ENCODE measurements at regions not wholly inside any gene's neighbourhood (a gene's known extent, or its start where the extent isn't known, plus 50 kb on each side); places are given as distances from the start of the nearest gene placed in this dataset.

DNA sequence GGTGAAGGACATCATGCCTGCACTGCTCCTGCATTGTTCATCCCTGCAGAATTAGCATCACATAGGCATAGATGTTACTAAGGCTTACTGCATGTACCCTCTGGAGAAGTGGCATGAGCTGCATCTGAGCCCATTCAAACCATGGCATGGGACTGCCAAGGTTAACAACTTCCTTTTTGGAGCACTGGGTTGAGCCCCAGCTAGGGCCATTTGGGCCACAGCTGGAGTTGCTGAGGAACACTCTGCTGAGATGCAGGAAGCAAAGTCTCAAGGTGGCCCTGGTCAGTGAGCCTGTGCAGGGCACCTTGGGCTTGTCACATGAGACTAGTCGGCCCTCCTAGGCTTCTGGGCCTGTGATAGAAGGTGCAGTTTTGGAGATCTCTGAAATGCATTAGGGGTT, 511.2 kb downstream of the C12orf50 start:
- TF ChIP-seq, protein P1, sequence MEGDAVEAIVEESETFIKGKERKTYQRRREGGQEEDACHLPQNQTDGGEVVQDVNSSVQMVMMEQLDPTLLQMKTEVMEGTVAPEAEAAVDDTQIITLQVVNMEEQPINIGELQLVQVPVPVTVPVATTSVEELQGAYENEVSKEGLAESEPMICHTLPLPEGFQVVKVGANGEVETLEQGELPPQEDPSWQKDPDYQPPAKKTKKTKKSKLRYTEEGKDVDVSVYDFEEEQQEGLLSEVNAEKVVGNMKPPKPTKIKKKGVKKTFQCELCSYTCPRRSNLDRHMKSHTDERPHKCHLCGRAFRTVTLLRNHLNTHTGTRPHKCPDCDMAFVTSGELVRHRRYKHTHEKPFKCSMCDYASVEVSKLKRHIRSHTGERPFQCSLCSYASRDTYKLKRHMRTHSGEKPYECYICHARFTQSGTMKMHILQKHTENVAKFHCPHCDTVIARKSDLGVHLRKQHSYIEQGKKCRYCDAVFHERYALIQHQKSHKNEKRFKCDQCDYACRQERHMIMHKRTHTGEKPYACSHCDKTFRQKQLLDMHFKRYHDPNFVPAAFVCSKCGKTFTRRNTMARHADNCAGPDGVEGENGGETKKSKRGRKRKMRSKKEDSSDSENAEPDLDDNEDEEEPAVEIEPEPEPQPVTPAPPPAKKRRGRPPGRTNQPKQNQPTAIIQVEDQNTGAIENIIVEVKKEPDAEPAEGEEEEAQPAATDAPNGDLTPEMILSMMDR (IDR thresholded peaks at IDR 0.05; ENCODE audit: insufficient read depth, low read depth, low read length), result no peak
- TF ChIP-seq EZH2 (IDR thresholded peaks at IDR 0.05; ENCODE audit: insufficient read depth, low read length), result no peak

All from astrocyte (in vitro differentiated cells and primary cell).